GM19455 (cell line): ENCODE measurements at regions not wholly inside any gene's neighbourhood (a gene's known extent, or its start where the extent isn't known, plus 50 kb on each side); places are given as distances from the start of the nearest gene placed in this dataset.

Source experiments
- ATAC-seq: cut with Tn5 transposase; IDR thresholded peaks from one replicate; pipeline ENCODE4 v1.9.1; 2021; ENCODE audit not compliant: unreplicated experiment

GRCh38 chr11:119550053-119550752, 127.2 kb upstream of the THY1 start:
- ATAC-seq, result no peak

GRCh38 chr11:119547511-119547910, 124.5 kb upstream of the THY1 start:
- no peak for ATAC-seq

GRCh38 chr11:119545978-119546915, 123.3 kb upstream of the THY1 start:
- no peak for ATAC-seq

GRCh38 chr11:119540370-119541125, 117.6 kb upstream of the THY1 start:
- no peak for ATAC-seq

GRCh38 chr11:119539583-119539982, 116.6 kb upstream of the THY1 start:
- ATAC-seq, result no peak

GRCh38 chr11:119538753-119539152, 115.8 kb upstream of the THY1 start:
- no peak for ATAC-seq

GRCh38 chr11:119537306-119538253, 114.6 kb upstream of the THY1 start:
- ATAC-seq, result no peak

GRCh38 chr11:119536801-119537200, 113.8 kb upstream of the THY1 start:
- ATAC-seq, result no peak

- ATAC-seq, result no peak
These were observed 111.2 kb upstream of the THY1 start for GRCh38 chr11:119533921-119534736.

- no peak for ATAC-seq
These were observed 110.5 kb upstream of the THY1 start for GRCh38 chr11:119533462-119533861.

GRCh38 chr11:119532551-119532950, 109.6 kb upstream of the THY1 start:
- ATAC-seq, result no peak

- no peak for ATAC-seq
These were observed 108.7 kb upstream of the THY1 start for GRCh38 chr11:119531623-119532022.

GRCh38 chr11:119531056-119531455, 108.1 kb upstream of the THY1 start:
- ATAC-seq, result no peak

- ATAC-seq, result no peak
These were observed 107.5 kb upstream of the THY1 start for GRCh38 chr11:119530509-119530908.

GRCh38 chr11:119529936-119530335, 107.0 kb upstream of the THY1 start:
- no peak for ATAC-seq

- no peak for ATAC-seq
These were observed 106.3 kb upstream of the THY1 start for GRCh38 chr11:119529063-119529845.

- no peak for ATAC-seq
These were observed 102.9 kb upstream of the THY1 start for GRCh38 chr11:119525867-119526196.

GRCh38 chr11:119525180-119525866, 102.4 kb upstream of the THY1 start:
- no peak for ATAC-seq
